ENCODE measurements at regions not wholly inside any gene's neighbourhood (a gene's known extent, or its start where the extent isn't known, plus 50 kb on each side); places are given as distances from the start of the nearest gene placed in this dataset.
"Not testable (repeated sequence)": the region's sequence is repeated elsewhere in the genome, so short reads cannot be mapped to it uniquely, and the experiment has no call there.

DNA sequence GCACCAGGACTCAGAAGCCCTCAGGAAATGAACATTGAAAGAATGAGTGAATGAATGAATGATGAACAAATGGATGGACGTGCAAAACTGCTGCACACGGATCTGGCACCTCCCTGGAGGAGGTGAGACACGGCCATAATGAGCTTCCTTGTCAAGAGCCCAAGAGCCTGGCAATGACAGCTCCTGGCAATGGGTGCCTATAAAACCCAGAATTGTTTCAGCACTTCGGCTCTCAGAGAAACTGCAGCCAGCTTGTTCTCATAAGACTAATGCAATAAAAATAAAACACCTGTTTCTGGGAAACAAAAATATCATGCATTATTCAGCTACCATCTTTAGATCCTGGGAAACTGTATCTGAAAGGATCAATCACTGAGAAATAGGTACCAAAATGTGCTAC is 200.5 kb upstream of the SFSWAP start:
- no peak for DNase-seq (ENCODE audit: low read depth, low spot score)
- no peak overlapping the region for H3K27ac ChIP-seq

DNA sequence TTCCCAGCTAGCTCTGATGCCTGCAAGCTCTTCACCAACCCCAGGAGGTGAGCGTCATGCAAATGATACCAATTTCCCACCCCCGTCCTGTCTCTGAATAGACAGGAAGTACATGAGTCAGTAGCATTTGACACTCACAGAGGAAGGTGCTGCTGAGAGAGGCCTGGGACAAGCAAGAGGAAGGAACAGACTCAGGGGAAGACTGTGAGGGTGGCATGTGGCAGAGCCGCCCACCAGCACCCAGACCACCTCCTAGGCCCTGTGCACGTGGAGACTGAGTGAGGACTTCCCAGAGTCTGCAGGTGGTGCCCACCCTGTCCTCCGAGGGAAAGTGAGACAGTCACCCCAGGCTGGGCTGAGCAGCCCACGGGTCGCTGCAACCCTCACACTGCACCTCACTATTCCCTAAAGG is 199.5 kb upstream of the SFSWAP start:
- DNase-seq (ENCODE audit: low read depth, low spot score), result peak; percentile 58
- no peak overlapping the region for H3K27ac ChIP-seq

DNA sequence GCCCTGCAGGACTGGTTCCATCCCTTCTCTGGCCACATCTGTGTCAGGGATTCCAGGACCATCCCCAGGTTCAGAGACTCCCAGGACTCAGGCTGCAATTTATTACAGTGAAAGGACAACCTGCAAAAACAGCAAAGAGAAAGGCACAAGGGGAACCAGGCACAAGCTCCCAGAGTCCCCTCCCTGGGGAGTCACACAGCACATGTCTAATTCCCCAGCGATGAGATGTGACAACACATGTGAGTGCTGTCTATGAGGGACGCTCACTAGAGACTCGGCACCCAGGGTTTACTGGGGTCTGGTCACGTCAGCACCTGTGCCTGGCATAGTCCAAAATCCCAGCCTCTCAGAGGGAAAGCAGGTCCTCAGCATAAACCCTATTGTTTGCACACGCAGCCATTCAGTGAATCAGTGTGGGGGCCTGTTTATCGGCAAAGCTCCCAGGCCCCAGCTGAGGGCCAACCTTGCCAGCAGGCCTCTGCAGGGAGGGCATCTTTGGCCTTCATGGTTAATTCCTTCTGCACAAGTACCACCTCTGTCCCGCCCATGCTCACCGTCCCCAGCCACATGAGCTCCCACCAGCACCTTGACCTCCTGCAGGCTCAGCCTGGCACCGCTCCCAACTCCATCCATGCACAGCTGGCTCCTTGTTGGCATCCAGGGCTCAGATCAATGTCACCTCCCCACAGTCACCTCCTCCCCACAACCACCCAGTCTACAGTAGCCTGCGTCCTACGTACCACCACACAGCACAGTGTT is 198.9 kb upstream of the SFSWAP start:
- no peak for DNase-seq (ENCODE audit: low read depth, low spot score)
- H3K27ac ChIP-seq, result no peak overlapping the region

DNA sequence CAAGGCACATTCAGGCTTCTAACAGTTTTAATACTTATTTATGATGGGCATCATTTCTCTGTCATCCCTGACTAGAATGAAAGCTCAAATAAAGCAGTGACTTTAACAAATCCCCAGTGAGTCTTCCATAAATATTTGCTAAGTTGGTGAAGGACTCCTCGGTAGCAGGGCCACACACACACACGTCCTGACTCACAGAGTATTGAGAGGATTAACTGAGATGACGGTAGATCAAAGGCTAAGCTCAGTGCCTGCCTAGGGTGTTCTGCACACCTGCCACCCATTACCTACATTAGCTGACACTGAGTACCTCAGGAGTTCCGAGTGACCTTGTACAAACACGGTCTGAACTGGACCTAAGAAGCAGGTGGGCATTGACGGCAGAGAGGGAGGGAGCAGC is 197.3 kb upstream of the SFSWAP start:
- no peak for DNase-seq (ENCODE audit: low read depth, low spot score)

DNA sequence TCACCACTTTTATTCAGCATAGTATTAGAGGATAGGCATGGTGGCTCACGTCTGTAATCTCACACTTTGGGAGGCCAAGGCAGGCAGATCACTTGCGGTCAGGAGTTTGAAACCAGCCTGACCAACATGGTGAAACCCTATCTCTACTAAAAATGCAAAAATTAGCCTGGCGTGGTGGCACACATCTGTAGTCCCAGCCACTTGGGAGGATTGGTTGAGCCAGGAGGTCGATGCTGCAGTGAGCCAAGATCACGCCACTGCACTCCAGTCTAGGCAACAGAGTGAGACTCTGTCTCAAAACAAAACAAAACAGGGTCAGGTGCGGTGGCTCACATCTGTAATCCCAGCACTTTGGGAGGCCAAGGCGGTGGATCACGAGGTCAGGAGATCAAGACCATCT is 190.3 kb upstream of the SFSWAP start:
- DNase-seq (ENCODE audit: low read depth, low spot score), result not testable (repeated sequence)

More for the DNA sequence above, 197.3 kb upstream of the SFSWAP start:
- H3K27ac ChIP-seq, result no peak overlapping the region

DNA sequence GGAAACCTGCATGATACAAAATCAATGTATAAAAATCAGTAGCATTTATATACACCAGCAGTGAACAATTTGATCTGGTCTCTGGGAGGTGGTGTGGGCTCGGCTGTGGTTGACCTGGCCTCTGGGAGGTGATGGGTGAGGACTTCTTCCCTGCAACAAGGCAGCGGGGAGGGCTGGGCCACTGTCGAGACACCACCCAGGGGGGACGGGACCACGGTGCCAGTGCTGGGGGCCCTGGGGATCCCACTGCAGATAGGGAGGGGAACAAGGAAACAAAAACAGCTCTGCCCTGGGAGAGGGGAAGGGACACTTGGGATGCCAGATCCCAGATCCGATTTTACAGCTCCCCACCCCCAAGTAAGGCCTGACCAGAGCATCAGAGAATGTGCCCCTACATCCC is 189.6 kb upstream of the SFSWAP start:
- DNase-seq (ENCODE audit: low read depth, low spot score), result no peak
- no peak overlapping the region for H3K27ac ChIP-seq

More for the DNA sequence above, 190.3 kb upstream of the SFSWAP start:
- not testable (repeated sequence) for H3K27ac ChIP-seq

DNA sequence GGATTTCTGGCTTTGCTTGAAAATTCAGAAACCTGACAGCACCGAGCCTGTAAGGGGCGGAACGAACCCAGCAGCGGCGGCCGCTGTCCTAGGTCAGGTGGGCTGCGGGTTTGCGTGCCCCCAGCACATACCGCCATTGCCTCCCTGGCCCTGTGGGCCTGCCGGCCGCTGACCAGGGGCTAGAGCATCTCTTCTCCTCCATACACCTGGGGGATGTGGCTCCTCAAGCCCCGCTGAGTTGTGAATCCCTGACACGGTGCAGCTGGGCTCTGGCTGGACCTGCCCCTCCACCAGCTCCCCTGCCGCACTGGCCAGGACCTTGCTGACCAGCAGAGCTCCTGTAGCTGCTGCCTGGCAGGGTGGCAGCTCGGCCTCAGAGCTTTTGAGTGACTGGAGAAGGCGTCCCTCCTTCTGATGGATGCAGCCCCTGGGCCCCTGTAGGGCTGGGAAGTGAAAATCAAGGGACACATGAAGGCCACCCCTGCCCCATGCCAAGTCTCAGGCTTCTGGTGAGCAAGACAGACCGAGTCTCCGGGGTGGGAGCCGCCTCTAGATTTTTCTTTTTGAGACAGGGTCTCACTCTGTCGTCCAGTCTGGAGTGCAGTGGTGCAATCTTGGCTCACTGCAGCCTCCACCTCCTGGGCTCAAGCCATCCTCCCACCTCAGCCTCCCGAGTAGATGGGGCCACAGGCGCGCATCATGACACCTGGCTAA is 184.9 kb upstream of the SFSWAP start:
- no peak for DNase-seq (ENCODE audit: low read depth, low spot score)
- no peak overlapping the region for H3K27ac ChIP-seq

DNA sequence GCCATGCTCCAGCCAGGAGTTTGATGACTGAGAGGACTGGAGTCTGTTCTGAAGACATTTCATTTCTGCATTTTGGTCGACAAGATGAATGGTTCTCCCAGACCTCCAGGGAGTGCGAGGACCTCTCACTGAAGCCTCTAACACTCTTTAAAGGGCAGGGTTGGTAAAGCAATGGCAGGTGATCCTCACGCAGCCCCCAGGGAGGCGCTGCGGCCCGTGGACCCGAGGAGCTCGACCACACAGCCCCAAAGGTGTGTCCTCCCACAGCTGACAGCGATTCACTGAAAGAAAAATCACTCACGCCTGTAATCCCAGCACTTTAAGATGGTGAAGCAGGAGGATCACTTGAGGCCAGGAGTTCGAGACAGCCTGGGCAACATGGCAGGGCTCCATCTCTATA is 183.8 kb upstream of the SFSWAP start:
- H3K27ac ChIP-seq, result no peak overlapping the region
- DNase-seq (ENCODE audit: low read depth, low spot score), result no peak

DNA sequence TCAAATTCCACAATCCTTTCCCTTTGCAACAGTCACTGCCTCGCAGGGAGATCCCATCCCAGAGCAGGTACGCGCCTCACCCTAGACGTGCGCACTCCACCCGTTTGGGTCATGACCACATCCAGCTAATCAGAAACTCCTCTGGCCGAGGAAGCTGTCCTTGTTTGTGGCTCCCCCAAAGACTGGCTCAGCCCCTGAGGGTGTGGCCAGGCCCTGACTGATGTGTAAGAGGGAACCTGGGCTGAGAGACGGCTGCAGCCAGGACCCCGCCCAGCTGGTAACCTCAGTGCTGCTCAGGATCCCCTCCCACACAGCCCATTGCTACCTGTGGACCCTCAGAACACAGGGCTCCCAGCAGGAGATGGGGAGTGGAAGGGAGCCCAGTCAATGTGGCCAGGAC is 183.2 kb upstream of the SFSWAP start:
- H3K27ac ChIP-seq, result no peak overlapping the region
- no peak for DNase-seq (ENCODE audit: low read depth, low spot score)

DNA sequence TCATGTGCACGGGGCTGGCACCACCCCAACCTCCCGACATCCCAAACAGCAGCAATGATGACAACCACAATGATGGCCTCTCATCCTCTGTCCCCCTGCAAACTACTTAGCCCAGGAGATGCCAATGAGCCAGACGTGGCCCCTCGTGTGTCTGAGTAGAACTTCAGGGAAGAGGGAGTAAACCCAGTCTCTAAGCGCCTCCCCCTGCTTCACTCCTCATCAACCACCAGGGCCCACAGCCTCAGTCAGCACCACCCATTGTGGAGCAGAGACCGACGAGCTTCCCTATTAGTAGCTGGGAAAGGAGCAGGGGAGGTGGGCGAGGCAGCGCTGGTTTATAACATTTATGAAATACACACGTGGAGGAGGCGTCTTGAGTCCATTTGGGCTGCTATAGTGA is 182.7 kb upstream of the SFSWAP start:
- H3K27ac ChIP-seq, result no peak overlapping the region
- DNase-seq (ENCODE audit: low read depth, low spot score), result no peak

DNA sequence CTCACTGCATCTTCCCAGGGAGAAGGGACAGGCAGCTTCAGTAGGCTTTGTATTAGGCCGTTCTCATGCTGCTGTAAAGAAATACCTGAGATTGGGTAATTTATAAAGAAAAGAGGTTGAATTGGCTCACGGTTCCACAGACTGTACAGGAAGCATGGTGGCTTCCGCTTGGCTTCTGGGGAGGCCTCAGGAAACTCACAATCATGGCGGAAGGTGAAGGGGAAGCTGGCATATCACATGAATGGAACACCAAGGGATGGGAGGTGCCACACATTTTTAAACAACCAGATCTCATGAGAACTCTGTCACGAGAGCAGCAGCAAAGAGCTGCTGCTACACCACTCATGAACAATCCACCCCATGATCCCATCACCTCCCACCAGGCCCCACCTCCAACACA is 182.2 kb upstream of the SFSWAP start:
- H3K27ac ChIP-seq, result no peak overlapping the region
- no peak for DNase-seq (ENCODE audit: low read depth, low spot score)

DNA sequence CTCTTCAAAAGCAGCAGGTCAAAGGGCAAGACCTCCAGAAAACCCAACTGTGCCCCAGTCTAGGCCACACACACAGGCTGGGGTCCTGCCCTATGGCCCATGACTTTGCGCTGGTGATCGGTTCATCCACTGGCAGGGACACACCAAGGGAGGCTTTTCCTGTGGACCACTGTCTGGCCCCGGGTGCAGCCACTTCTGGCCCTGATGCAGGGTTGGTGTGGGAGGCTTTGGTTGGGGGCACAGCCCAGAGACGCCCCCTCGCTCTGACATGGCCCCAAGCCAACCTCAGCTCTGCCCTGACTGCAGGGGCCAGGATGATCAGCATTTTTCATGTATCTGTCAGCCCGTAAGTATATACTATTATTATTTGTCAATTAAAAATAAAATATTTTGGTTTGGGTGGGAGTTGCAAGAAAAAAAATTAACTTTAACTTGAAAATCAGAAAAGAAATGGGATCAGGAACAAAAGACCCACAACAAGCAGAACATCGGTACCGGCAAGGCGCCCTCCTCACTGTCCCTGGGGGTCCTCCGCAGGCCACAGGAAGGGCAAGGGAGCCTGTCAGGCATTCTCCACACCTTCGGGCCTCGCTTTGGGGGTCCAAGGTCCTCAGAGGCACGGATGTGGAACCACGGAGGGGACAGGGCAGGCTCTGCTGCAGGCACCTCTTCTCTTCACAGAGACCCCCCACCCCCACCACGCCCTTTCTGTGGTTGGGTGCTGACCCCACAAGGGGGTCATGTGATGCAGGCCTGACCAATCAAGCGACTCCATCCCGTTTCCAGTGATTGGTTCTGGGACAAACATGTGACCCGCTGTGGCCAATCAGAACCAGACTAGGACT is 181.5 kb upstream of the SFSWAP start:
- DNase-seq (ENCODE audit: low read depth, low spot score), result no peak
- no peak overlapping the region for H3K27ac ChIP-seq

DNA sequence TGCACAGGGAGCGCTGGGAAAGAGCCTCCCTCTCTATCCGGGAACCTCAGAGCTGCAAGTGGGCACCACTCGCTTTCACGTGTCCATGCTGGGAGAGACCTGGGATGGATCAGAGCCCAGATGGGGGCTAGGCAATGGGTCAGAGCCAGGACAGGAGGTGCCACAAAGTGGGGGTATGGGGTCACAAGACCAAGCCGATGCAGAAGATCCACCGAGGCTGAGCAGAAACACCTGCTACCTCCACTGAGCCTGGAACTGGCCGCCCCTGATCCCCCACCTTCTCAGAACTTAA is 180.9 kb upstream of the SFSWAP start:
- DNase-seq (ENCODE audit: low read depth, low spot score), result no peak
- no peak overlapping the region for H3K27ac ChIP-seq

DNA sequence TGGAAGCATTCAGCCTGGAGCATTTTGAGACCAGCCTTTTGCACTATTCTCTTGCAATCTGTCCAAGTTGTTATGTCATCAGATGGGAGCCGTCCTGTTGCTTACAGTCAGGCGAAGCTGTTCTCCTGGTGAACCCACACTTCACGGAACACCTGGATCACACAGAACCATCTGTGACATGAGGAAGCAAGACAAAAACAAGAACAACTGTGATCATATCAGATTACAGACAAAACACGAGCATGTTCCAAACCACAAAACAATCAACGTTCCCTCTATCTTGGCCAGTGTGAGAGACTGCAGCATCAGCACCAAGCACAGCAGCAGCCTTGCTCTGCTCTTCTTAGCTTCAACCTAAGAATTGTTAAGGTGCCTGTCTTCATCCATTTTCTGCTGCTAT is 180.5 kb upstream of the SFSWAP start:
- H3K27ac ChIP-seq, result no peak overlapping the region
- no peak for DNase-seq (ENCODE audit: low read depth, low spot score)

DNA sequence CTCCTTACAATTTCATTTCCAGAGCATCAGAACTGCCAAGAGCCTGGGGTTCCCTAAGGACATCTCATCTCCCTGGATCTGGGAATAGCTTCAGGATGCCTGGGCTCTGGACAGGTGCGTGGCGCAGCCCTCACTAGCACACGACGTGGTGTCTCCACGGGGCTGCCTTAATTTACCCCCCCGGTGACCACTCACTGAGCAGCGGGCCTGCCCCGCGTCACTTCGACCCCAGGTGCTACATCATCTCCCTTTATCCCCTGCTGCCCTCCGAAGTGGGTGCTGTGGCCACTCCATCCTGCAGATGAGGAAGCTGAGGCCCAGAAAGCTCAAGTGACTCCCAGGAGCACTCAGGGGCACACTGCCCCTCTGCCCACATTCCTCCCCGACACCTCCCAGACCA is 177.8 kb upstream of the SFSWAP start:
- DNase-seq (ENCODE audit: low read depth, low spot score), result no peak
- no peak overlapping the region for H3K27ac ChIP-seq

DNA sequence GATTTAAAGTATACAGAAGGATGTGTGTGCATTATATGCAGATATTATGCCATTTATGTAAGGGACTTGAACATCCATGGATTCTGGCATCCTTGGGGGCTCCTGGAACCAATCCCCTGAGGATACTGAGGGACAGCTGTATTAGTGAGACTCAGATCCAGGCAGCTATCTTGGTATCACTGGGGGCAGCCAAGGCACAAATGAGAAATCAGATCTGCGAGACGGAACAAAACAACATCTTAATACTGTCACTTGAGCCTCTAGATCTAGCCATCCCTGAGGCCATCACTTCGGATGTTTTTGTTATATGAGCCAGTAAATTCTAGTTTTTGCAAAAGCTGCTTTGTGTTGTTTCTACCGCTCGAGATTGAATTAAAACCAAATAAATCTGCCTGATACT is 175.1 kb upstream of the SFSWAP start:
- no peak overlapping the region for H3K27ac ChIP-seq
- no peak for DNase-seq (ENCODE audit: low read depth, low spot score)

DNA sequence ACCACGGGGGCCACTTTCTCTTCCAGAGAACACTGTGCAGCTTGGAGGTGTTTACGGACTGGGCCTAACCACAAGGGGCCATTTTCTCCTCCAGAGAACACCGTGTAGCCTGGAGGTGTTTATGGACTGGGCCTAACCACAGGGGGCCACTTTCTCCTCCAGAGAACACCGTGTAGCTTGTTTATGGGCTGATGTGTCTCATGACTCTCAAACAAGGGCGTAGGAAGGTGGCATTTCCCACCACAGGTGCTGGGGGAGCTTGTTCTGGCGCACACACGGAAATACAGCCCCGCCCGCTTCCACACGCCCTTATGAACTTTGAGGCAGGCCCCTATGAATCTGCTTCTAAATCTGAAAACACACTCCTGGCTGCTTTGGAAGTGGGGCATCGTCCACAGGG is 174.6 kb upstream of the SFSWAP start:
- DNase-seq (ENCODE audit: low read depth, low spot score), result no peak
- H3K27ac ChIP-seq, result no peak overlapping the region

DNA sequence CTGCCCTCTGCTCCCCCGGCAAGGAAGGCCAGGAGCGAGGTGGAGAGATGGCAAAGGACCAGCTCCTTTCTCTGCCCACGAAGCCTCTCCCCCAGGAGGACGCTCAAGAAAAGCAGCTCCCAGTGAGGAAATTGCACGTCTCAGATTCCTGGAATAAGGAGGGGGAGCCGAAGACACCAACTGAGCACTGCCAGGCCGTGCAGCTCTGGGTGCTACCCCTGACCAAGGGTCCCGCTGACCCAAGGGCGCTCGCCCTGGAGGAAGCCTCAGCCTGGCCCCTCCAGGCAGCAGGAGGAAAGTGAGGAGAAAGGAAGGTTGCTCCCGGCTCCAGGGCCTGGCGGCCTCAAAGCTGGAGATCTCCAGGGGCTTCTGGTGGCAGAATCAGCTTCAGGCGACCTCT is 174.1 kb upstream of the SFSWAP start:
- no peak for DNase-seq (ENCODE audit: low read depth, low spot score)
- H3K27ac ChIP-seq, result no peak overlapping the region

DNA sequence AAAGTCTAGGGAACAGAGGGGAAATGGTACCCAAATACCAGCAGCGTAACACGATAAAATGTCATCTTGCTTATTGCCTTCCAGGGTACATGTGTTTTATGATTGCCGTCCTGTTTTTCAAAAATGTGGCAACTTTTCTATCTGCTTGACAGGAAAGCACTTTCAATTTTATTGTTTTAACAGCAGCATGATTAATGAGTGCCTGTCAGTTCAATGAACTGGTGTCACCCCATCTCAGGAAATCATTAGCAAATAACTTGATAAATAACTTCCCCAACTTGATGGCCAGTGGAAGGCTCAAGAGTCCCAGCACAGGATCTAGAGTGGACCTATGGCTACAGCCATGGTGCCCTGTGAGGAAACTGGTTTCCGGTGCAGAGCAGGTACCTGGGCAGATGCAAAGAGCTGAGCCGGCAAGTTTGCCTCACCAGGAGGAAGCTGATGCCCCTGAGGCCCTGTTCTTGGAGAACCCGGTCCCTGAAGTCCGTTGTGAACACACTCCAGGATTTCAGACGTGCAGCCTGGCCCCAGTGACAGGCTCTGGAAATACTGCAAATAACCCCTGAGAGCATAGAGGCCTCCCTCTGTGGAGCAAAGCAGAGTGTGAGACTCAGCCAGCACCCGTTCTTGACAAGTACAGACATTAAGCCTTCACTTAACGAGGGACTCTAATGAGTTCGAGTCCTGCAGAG is 173.5 kb upstream of the SFSWAP start:
- H3K27ac ChIP-seq, result no peak overlapping the region
- no peak for DNase-seq (ENCODE audit: low read depth, low spot score)

DNA sequence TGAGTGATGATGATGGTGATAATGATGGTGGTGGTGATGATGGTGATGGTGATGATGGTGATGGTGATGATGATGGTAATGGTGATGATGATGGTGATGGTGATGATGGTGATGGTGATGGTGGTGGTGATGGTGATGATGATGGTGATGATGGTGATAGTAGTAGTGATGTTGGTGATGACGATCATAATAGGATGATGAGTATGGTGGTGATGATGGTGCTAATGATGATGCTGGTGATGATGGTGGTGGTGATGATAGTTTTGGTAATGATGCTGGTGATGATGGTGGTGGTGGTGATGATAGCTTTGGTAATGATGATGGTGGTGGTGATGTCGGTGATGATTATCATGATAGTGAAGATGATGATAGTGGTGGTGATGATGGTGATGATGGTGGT is 171.5 kb upstream of the SFSWAP start:
- no peak overlapping the region for H3K27ac ChIP-seq
- DNase-seq (ENCODE audit: low read depth, low spot score), result no peak

DNA sequence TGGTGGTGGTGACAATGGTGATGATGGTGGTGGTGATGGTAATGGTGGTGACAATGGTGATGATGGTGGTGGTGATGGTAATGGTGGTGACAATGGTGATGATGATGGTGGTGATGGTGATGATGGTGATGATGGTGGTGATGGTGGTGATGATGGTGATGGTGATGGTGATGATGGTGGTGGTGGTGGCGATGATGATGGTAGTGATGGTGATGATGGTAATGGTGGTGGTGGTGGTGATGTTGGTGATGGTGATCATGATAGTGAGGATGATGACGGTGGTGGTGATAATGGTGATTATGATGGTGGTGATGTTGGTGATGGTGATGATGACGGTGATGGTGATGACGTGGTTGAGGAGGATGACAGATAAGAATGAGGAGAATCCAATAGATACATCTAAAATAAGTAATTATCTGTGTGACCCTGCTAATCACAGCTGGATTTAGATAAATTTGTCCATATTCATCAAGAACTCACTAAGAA is 170.7 kb upstream of the SFSWAP start:
- no peak for DNase-seq (ENCODE audit: low read depth, low spot score)

More for the DNA sequence above, 170.7 kb upstream of the SFSWAP start:
- no peak overlapping the region for H3K27ac ChIP-seq

Data from epithelial cell of prostate (primary cell).